ENCODE measurements at regions not wholly inside any gene's neighbourhood (a gene's known extent, or its start where the extent isn't known, plus 50 kb on each side); places are given as distances from the start of the nearest gene placed in this dataset.

DNA sequence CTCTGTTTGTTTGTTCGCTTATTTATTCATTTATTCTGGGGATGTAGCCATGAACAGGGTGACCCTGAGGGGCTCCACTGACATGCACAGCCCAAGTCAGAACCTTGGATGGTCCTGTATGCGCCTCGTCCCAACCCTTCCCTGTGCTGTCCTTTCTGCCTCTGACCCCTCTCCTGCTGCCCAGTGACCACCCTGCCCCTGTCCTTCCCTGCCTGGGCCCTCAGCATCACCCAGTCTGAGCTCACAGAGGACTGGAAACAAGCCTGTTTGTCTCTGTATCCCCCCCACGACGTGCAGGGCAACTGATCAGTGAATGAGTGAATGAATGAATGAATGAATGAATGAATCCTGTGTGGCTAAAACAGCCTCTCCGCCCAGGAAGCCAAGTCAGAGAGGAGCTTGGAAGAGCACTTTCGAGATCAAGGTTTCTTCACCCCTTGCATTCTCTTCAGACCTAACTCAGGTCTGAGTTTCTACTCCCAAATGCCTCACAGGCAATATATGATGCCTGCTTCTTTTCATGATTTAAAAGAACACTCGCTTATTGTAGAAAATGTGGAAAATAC is 157.7 kb downstream of the SMAD6 start:
- H3K4me1 ChIP-seq: no peaks in the 10 kb centered on the region
- intact Hi-C loops (cut with DNase I): no loop called here
- ATAC-seq (no peak), DNase-seq (no peak)
- TF ChIP-seq, protein P1, sequence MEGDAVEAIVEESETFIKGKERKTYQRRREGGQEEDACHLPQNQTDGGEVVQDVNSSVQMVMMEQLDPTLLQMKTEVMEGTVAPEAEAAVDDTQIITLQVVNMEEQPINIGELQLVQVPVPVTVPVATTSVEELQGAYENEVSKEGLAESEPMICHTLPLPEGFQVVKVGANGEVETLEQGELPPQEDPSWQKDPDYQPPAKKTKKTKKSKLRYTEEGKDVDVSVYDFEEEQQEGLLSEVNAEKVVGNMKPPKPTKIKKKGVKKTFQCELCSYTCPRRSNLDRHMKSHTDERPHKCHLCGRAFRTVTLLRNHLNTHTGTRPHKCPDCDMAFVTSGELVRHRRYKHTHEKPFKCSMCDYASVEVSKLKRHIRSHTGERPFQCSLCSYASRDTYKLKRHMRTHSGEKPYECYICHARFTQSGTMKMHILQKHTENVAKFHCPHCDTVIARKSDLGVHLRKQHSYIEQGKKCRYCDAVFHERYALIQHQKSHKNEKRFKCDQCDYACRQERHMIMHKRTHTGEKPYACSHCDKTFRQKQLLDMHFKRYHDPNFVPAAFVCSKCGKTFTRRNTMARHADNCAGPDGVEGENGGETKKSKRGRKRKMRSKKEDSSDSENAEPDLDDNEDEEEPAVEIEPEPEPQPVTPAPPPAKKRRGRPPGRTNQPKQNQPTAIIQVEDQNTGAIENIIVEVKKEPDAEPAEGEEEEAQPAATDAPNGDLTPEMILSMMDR (IDR thresholded peaks at IDR 0.05): no peak
- no peaks in the 10 kb centered on the region for H3K36me3 ChIP-seq
- no peaks in the 10 kb centered on the region for H3K9me3 ChIP-seq
- H3K27me3 ChIP-seq: no peaks in the 10 kb centered on the region
- H3K27ac ChIP-seq: no peak overlapping the region
- no peak overlapping the region for H3K4me3 ChIP-seq

DNA sequence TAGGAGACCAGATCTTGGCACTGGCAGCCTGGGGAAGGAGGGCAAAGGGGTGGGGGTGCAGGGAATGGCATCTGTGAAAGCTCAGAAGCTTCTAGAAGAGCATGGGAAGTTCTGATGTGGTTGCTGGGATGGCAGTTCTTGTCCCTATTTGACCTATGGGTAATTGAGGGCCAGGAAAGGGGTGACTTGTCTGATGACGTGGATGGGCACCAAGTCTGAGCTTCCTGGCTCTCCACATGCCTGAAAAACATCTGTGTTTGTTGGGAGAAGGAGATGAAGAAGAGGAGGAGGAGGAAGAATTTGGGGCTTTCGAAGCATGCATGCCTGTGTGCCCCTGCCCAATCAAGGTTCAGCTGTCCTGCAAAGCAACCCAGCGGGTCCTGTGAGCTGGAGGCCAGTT is 158.8 kb downstream of the SMAD6 start:
- Histone ChIP-seq H3K4me3 (no peak overlapping the region), H3K4me1 (no peaks in the 10 kb centered on the region), H3K9me3 (no peaks in the 10 kb centered on the region), H3K27ac (no peak overlapping the region), H3K36me3 (no peaks in the 10 kb centered on the region), H3K27me3 (no peaks in the 10 kb centered on the region)
- DNase-seq: no peak
- TF ChIP-seq, protein P1 (IDR thresholded peaks at IDR 0.05): no peak
- intact Hi-C loops (cut with DNase I): no loop called here
- ATAC-seq: no peak

DNA sequence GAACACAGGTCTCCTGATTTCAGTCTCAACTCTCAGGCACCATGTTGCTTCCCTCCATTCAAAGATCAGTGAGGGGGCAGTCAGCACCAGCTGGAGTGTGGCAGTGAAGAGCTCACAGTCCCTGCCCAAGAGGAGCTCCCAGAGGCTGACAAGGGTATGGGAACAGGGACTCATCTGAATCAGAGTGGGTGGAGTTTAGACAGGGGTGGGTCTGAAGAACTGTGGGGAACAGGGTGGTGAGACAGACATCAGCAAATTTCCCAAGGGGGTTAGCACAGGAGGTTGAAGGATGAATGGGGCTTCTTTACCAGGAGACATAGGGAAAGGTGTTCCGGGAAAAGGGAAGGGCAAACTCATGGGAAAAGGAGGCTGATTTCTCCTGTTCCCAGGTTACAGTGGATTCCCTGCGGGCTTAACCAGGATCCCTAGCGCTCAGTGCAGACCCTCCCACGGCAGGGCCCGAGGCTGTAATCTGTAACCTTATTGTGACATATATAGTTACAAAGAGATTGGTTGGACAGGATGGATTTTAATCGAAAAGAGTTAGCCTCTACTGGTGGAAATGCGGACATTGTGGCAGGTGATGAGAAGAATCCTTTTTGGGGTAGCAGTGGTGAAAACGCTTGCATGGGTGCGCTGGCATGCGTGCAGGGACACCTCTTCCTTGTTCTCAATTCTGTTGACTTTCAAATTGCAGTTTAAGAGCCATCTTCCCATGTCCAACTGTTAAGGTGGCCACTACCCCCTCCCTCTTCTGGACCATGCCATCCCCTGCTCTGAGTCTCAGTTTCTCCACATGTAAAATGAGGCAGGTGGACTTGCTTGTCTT is 160.3 kb downstream of the SMAD6 start:
- H3K4me1 ChIP-seq: no peaks in the 10 kb centered on the region
- intact Hi-C loops (cut with DNase I): no loop called here
- no peak overlapping the region for H3K4me3 ChIP-seq
- no peak for DNase-seq
- no peaks in the 10 kb centered on the region for H3K9me3 ChIP-seq
- no peaks in the 10 kb centered on the region for H3K36me3 ChIP-seq
- H3K27ac ChIP-seq: no peak overlapping the region
- H3K27me3 ChIP-seq: no peaks in the 10 kb centered on the region
- TF ChIP-seq, protein P1 (IDR thresholded peaks at IDR 0.05): no peak
- no peak for ATAC-seq

DNA sequence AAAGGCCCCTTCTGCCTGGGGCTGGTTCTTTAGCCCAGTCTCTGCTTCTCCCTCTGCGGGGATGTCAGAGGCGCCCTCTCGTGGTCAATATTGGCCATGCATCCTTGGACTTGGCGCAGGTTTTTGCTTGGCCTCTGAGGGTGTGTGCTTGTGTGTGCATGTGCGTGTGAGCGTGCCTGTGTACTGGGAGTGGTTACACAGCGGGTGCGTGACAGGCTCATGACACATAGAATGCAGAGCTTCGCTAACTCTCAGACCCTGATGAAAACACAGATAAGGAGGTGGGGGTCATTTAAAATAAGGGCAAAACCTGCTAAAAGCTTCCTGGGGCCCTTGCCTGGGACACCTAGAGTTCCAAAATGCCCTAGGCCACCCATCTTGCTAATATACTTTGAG is 160.9 kb downstream of the SMAD6 start:
- no peak overlapping the region for H3K27ac ChIP-seq
- H3K27me3 ChIP-seq: no peaks in the 10 kb centered on the region
- H3K4me3 ChIP-seq: no peak overlapping the region
- H3K36me3 ChIP-seq: no peaks in the 10 kb centered on the region
- TF ChIP-seq, protein P1 (IDR thresholded peaks at IDR 0.05): peak; percentile 94
- no peaks in the 10 kb centered on the region for H3K4me1 ChIP-seq
- no peaks in the 10 kb centered on the region for H3K9me3 ChIP-seq
- ATAC-seq (peak; percentile 88), DNase-seq (peak; percentile 84)
- intact Hi-C loops (cut with DNase I): no loop called here

DNA sequence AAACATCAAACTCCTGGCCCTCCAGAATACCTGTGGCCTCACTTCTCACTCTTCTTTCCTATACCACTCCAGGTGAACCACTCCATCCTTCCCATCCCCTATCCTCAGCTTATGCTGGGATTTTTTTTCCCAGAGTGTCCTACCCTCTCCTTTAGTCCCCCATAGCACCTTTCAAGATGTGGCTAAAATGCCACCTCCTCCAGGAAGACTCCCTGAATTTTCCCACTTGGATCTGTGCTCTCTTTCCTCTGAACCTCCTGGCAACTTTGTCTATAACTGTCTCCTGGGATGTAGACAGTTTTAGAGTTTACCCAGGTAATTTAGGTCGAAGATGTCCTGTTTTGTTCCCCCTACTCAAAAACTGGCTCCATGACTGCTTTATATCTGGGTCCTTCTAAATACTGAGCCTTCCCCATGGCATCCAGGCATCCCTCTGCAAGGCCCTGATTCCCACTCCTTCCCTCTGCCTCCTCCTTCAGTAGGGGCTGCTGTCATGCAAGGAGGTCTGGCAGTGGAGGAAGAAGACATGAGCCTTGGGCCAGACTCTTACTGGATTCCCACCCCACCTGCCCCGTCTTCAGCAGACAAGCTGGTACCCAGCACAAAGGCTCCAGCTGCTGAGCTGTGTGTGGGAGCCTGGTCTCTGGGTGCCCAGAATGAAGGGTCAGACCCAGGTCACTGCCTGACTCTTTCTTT is 161.5 kb downstream of the SMAD6 start:
- TF ChIP-seq, protein P1 (IDR thresholded peaks at IDR 0.05): no peak
- no peak overlapping the region for H3K4me3 ChIP-seq
- ATAC-seq: no peak

More for the DNA sequence above, 161.5 kb downstream of the SMAD6 start:
- Histone ChIP-seq H3K4me1 (no peaks in the 10 kb centered on the region), H3K9me3 (no peaks in the 10 kb centered on the region), H3K36me3 (no peaks in the 10 kb centered on the region), H3K27ac (no peak overlapping the region), H3K27me3 (no peaks in the 10 kb centered on the region)
- intact Hi-C loops (cut with DNase I): no loop called here
- DNase-seq: no peak
